ENCODE measurements at regions not wholly inside any gene's neighbourhood (a gene's known extent, or its start where the extent isn't known, plus 50 kb on each side); places are given as distances from the start of the nearest gene placed in this dataset.

DNA sequence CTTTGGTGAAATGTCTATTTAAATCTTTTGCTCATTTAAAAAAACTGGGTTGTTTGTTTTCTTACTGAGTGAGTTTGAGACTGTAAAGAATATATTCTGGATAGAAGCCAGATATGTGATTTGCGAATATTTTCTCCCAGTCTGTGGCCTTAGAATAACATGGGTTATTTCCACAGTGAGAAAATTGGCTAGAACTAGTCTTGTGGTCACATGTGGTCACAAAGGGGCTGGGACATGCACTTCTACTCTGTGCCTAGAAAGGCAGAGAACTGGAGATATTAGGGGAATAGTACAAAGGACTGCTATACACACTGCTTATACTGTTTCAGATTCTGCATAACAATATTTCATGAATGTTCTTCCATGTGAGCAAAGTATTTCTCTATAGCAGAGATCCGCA lies 79.9 kb upstream of the RGMA start:
- WGBS, 2 donors = 67 to 70% methylated on average over 2 of the region's 2 CpGs
- no peaks in the 10 kb centered on the region for H3K4me1 ChIP-seq
- ATAC-seq = no peak
- no peak overlapping the region for H3K27ac ChIP-seq
- FAIRE-seq = no peak
- no peaks in the 10 kb centered on the region for H3K27me3 ChIP-seq
- H3K4me3 ChIP-seq = no peak overlapping the region
- TF ChIP-seq, protein P1, sequence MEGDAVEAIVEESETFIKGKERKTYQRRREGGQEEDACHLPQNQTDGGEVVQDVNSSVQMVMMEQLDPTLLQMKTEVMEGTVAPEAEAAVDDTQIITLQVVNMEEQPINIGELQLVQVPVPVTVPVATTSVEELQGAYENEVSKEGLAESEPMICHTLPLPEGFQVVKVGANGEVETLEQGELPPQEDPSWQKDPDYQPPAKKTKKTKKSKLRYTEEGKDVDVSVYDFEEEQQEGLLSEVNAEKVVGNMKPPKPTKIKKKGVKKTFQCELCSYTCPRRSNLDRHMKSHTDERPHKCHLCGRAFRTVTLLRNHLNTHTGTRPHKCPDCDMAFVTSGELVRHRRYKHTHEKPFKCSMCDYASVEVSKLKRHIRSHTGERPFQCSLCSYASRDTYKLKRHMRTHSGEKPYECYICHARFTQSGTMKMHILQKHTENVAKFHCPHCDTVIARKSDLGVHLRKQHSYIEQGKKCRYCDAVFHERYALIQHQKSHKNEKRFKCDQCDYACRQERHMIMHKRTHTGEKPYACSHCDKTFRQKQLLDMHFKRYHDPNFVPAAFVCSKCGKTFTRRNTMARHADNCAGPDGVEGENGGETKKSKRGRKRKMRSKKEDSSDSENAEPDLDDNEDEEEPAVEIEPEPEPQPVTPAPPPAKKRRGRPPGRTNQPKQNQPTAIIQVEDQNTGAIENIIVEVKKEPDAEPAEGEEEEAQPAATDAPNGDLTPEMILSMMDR (IDR thresholded peaks at IDR 0.05) = no peak
- no peaks in the 10 kb centered on the region for H3K9me3 ChIP-seq
- intact Hi-C loops (cut with DNase I) = no loop called here
- H3K36me3 ChIP-seq = no peaks in the 10 kb centered on the region
- no peak for DNase-seq

DNA sequence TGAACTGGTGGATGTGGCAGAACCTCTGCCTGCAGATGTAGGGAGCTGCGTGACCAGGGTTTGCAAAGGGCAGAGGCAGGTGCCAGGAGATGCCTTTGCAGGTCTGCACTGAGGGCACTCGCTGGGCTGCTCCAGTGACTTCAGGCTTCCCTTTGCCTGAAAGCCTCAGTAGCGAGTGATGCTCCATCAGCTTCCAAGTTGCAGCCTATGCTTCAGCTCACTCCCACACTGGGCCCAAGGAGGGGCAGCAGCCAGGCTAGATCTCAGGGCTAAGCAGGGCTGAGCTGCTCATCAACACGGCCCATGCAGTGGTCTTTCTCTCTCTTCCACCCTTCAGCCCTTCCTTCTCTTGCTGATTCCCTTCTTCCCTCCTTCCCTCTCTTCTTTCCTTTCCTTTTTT lies 78.3 kb upstream of the RGMA start:
- ATAC-seq = no peak
- Histone ChIP-seq H3K4me1 (no peaks in the 10 kb centered on the region), H3K36me3 (no peaks in the 10 kb centered on the region), H3K4me3 (no peak overlapping the region), H3K9me3 (no peaks in the 10 kb centered on the region), H3K27ac (no peak overlapping the region), H3K27me3 (no peaks in the 10 kb centered on the region)
- no peak for DNase-seq
- 77% methylated on average over 4 of the region's 4 CpGs for whole genome bisulfite sequencing, 2 donors
- intact Hi-C loops (cut with DNase I) = no loop called here
- TF ChIP-seq, protein P1 (IDR thresholded peaks at IDR 0.05) = no peak
- no peak for FAIRE-seq

DNA sequence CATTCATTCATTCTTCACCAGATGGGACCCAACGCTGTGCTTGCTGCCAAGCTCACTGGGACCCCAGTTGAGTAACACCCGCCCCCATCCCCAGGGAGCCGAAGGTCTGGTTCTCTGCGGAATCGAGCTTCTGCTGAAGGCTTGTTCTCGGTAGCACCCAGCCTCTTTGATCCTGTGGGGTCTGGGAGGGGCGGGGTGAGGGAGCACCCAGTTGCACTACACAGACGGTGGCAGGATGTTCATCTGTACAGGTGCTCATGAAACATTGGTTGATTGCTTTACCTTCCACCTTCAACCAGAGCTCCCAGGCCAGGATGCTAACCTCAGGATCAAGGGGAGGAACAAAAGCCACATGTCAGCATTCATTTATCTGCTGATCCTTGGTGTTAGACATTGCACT lies 77.7 kb upstream of the RGMA start:
- H3K36me3 ChIP-seq = no peaks in the 10 kb centered on the region
- no peaks in the 10 kb centered on the region for H3K4me1 ChIP-seq
- intact Hi-C loops (cut with DNase I) = no loop called here
- H3K9me3 ChIP-seq = no peaks in the 10 kb centered on the region
- no peak overlapping the region for H3K27ac ChIP-seq
- no peak for ATAC-seq
- DNase-seq = no peak
- TF ChIP-seq, protein P1 (IDR thresholded peaks at IDR 0.05) = no peak
- no peaks in the 10 kb centered on the region for H3K27me3 ChIP-seq
- WGBS, 2 donors = 66 to 76% methylated on average over 8 of the region's 8 CpGs
- H3K4me3 ChIP-seq = no peak overlapping the region
- no peak for FAIRE-seq

DNA sequence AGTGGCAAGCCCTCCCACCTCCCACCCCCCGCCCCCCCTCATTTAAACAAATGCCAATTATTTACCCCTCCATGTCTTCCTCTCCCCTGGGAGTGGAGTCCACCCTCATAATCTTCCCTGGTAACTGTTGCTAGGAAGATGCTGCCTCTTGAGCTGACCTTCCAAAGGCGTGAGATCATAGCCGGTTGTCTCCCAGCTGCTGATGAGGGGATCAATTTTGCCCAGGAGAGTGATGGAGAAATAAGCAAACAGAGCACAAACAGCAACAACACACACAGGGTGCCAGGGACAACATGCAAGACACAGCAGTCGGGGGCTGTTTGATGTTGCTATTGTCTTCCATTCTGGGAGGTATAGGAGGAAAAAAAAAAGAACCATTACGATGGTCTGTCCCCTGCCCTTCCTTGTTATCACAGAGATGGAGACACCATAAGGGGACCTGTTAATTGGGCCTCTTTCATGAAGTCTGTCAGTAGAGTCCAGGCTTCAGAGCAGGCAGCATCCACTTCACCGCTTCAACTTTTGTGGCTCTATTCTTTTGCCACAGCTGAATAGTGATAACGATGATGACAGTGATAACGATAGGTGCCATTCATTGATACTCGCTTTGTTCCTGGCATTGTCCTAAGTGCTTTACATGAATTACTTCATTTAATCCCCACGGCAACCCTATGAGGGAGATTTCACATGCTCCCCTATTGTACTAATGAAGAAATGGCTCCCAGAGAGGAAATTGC lies 76.9 kb upstream of the RGMA start:
- ATAC-seq (no peak), DNase-seq (no peak), FAIRE-seq (no peak)
- intact Hi-C loops (cut with DNase I) = no loop called here
- TF ChIP-seq, protein P1 (IDR thresholded peaks at IDR 0.05) = no peak
- H3K9me3 ChIP-seq = no peaks in the 10 kb centered on the region
- 69 to 71% methylated on average over 10 of the region's 10 CpGs for WGBS, 2 donors
- no peak overlapping the region for H3K27ac ChIP-seq
- H3K4me1 ChIP-seq = no peaks in the 10 kb centered on the region
- H3K4me3 ChIP-seq = no peak overlapping the region
- H3K27me3 ChIP-seq = no peaks in the 10 kb centered on the region
- H3K36me3 ChIP-seq = no peaks in the 10 kb centered on the region

DNA sequence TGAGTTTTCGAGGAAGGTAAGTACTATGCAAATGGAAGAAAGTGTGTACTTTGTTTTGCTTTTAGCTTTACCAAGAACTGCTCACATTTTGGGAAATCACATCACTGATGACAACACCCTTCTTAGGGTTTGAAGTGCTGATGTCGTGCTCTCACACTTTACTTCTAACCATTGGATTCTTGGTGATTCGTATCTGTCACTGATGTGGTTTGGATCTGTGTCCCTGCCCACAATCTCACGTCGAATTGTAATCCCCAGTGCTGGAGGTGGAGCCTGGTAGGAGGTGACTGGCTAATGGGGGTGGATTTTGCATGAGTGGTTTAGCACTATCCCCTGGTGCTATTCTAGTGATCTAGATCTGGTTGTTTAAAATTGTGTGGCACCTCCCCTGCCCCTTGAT lies 75.4 kb upstream of the RGMA start:
- no peaks in the 10 kb centered on the region for H3K36me3 ChIP-seq
- DNase-seq (no peak), FAIRE-seq (no peak), ATAC-seq (no peak)
- TF ChIP-seq, protein P1 (IDR thresholded peaks at IDR 0.05) = no peak
- no peak overlapping the region for H3K27ac ChIP-seq
- no peak overlapping the region for H3K4me3 ChIP-seq
- 73 to 79% methylated on average over 5 of the region's 5 CpGs for WGBS, 2 donors
- H3K9me3 ChIP-seq = no peaks in the 10 kb centered on the region
- no peaks in the 10 kb centered on the region for H3K27me3 ChIP-seq
- no peaks in the 10 kb centered on the region for H3K4me1 ChIP-seq
- intact Hi-C loops (cut with DNase I) = no loop called here
